ENCODE measurements at regions not wholly inside any gene's neighbourhood (a gene's known extent, or its start where the extent isn't known, plus 50 kb on each side); places are given as distances from the start of the nearest gene placed in this dataset.

DNA sequence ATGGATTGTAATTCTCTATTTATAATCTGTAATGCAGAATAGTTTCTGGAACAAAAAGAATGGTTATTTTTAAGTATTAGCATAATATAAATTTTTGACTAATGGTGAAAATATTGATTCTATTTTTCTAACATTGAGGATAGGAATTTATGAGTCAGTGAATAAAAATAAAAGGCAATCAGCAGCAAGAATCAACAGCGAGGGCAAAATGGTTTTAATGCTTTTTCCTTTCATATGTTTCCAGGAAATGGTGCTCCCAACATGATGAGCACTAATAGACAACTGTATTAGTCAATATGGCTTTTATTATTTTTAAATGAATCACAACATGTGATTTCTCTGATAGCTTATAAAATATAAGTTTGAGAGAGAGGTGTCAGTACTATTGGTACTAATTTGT lies 90.7 kb upstream of the TFPI start:
- CTCF ChIA-PET, result no interaction called here

DNA sequence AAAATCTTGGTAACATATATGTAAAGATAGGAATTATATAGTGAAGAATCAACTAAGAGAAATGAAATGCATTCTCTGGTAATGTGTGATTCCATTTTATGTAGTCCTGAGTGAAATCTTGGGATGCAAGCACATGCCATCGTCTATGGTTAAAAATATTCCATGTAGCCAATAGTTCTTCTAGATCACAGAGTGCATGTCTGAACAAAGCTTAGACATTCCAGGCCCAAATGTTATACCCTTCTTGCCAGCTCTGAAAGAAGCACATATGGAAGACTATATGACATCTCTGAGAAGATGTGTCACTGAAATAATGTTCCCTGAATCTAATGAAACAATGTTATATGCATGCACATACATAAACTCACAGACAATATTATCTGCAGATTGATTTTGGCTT lies 92.3 kb upstream of the TFPI start:
- DNase-seq (ENCODE audit: unreplicated experiment), result no peak
- Mint-ChIP-seq H3K27ac (ENCODE audit: low read depth, unreplicated experiment) (no peak overlapping the region), H3K36me3 (ENCODE audit: insufficient read depth, unreplicated experiment) (no peaks in the 10 kb centered on the region), H3K4me3 (ENCODE audit: unreplicated experiment) (no peak overlapping the region), H3K4me1 (ENCODE audit: insufficient read depth, unreplicated experiment) (peaks cover 11% of the 10 kb centered on the region), H3K9me3 (ENCODE audit: unreplicated experiment) (no peaks in the 10 kb centered on the region), H3K27me3 (ENCODE audit: insufficient read depth, unreplicated experiment) (no peaks in the 10 kb centered on the region)
- intact Hi-C loops (cut with micrococcal nuclease), result no loop called here
- BruUV-seq (replicated peaks), result no TSS peak
- TF ChIP-seq, protein P1, sequence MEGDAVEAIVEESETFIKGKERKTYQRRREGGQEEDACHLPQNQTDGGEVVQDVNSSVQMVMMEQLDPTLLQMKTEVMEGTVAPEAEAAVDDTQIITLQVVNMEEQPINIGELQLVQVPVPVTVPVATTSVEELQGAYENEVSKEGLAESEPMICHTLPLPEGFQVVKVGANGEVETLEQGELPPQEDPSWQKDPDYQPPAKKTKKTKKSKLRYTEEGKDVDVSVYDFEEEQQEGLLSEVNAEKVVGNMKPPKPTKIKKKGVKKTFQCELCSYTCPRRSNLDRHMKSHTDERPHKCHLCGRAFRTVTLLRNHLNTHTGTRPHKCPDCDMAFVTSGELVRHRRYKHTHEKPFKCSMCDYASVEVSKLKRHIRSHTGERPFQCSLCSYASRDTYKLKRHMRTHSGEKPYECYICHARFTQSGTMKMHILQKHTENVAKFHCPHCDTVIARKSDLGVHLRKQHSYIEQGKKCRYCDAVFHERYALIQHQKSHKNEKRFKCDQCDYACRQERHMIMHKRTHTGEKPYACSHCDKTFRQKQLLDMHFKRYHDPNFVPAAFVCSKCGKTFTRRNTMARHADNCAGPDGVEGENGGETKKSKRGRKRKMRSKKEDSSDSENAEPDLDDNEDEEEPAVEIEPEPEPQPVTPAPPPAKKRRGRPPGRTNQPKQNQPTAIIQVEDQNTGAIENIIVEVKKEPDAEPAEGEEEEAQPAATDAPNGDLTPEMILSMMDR (IDR thresholded peaks at IDR 0.05; ENCODE audit: unreplicated experiment), result no peak
- CTCF ChIA-PET, result interaction anchor here (0.6 kb wide), 1 partner anchor 868 kb away, joined by 3 read pairs; no protein-coding TSS in a partner anchor
- POLR2A ChIA-PET, result no interaction called here

More for the DNA sequence above, 90.7 kb upstream of the TFPI start:
- POLR2A ChIA-PET, result interaction anchor here (0.6 kb wide), 1 partner anchor 35 kb away, joined by 3 read pairs; no protein-coding TSS in a partner anchor
- Mint-ChIP-seq H3K4me1 (ENCODE audit: insufficient read depth, unreplicated experiment) (peaks cover 11% of the 10 kb centered on the region), H3K9me3 (ENCODE audit: unreplicated experiment) (no peaks in the 10 kb centered on the region), H3K27ac (ENCODE audit: low read depth, unreplicated experiment) (no peak overlapping the region), H3K4me3 (ENCODE audit: unreplicated experiment) (no peak overlapping the region), H3K27me3 (ENCODE audit: insufficient read depth, unreplicated experiment) (no peaks in the 10 kb centered on the region), H3K36me3 (ENCODE audit: insufficient read depth, unreplicated experiment) (no peaks in the 10 kb centered on the region)
- intact Hi-C loops (cut with micrococcal nuclease), result no loop called here
- DNase-seq (ENCODE audit: unreplicated experiment), result no peak
- no TSS peak for BruUV-seq (replicated peaks)
- TF ChIP-seq, protein P1 (IDR thresholded peaks at IDR 0.05; ENCODE audit: unreplicated experiment), result no peak

DNA sequence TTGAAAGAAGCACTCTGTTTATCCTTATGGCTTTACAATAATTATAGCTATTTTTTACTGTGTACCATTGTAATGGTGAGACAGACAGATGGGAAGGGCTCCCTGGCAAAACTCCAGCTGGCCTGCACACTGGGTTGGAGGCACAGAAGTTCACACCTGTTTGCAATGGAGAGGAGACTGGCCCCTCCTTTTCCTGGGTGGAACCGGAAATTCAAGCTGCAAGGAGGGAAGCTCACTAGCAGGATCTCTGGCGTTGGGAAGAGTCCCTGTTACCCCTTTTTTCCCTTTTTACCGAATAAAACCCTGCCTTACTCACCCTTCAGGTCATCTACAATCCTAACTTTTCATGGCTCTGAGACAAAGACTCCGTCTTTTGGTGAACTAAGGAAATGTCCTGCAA lies 100.3 kb upstream of the TFPI start:
- Mint-ChIP-seq H3K27me3 (ENCODE audit: insufficient read depth, unreplicated experiment) (no peaks in the 10 kb centered on the region), H3K36me3 (ENCODE audit: insufficient read depth, unreplicated experiment) (no peaks in the 10 kb centered on the region), H3K4me1 (ENCODE audit: insufficient read depth, unreplicated experiment) (peaks cover 5% of the 10 kb centered on the region), H3K27ac (ENCODE audit: low read depth, unreplicated experiment) (no peak overlapping the region), H3K9me3 (ENCODE audit: unreplicated experiment) (no peaks in the 10 kb centered on the region), H3K4me3 (ENCODE audit: unreplicated experiment) (no peak overlapping the region)
- no TSS peak for BruUV-seq (replicated peaks)
- CTCF ChIA-PET, result no interaction called here
- POLR2A ChIA-PET, result no interaction called here
- intact Hi-C loops (cut with micrococcal nuclease), result no loop called here
- DNase-seq (ENCODE audit: unreplicated experiment), result peak; percentile 9
- TF ChIP-seq, protein P1 (IDR thresholded peaks at IDR 0.05; ENCODE audit: unreplicated experiment), result no peak

DNA sequence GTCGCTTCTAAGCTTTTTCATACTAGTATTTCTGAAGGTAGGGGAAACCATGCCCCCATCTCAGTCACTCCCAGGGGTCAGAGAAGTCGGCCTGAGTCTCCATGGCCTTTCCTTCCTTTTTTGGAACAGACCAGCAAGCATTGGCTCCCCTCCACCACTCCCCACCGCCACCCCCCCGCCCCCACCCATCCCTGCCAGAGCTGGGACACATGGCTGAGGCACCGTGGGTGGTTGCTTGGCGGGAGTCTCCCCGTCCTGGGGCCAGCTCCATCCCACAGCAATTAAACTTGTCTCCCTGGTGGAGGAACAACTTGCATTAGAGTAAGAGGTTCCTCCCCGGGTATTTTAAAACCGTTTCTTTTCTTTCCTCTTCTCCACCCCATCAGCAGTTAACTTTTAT lies 100.8 kb upstream of the TFPI start:
- TF ChIP-seq, protein P1 (IDR thresholded peaks at IDR 0.05; ENCODE audit: unreplicated experiment), result no peak
- Mint-ChIP-seq H3K36me3 (ENCODE audit: insufficient read depth, unreplicated experiment) (no peaks in the 10 kb centered on the region), H3K4me3 (ENCODE audit: unreplicated experiment) (no peak overlapping the region), H3K9me3 (ENCODE audit: unreplicated experiment) (no peaks in the 10 kb centered on the region), H3K27ac (ENCODE audit: low read depth, unreplicated experiment) (no peak overlapping the region), H3K4me1 (ENCODE audit: insufficient read depth, unreplicated experiment) (peaks cover 5% of the 10 kb centered on the region), H3K27me3 (ENCODE audit: insufficient read depth, unreplicated experiment) (no peaks in the 10 kb centered on the region)
- DNase-seq (ENCODE audit: unreplicated experiment), result no peak
- intact Hi-C loops (cut with micrococcal nuclease), result no loop called here
- BruUV-seq (replicated peaks), result no TSS peak
- ChIA-PET CTCF (interaction anchor here (0.6 to 0.7 kb wide), 2 partner anchors 53 to 103 kb away, joined by 3 read pairs; no protein-coding TSS in a partner anchor), POLR2A (no interaction called here)

Data from MCF 10A (cell line).